H1 (cell line): ENCODE measurements at regions not wholly inside any gene's neighbourhood (a gene's known extent, or its start where the extent isn't known, plus 50 kb on each side); places are given as distances from the start of the nearest gene placed in this dataset.

ENCODE experiments used
- CTCF ChIA-PET: fragments of 300-600 bp; sonication (Branson Sonifier 250); formaldehyde crosslinking; loops from one replicate; lab custom pipeline; 2021; ENCODE audit not compliant: partially characterized antibody; lab: Charles Lee
- POLR2A ChIA-PET: fragments of 300-600 bp; sonication (Branson Sonifier 250); formaldehyde crosslinking; loops from one replicate; lab custom pipeline; 2021; ENCODE audit warnings: inconsistent platforms; ENCODE audit not compliant: partially characterized antibody; lab: Charles Lee
- DNase-seq, 2 experiments: peaks; one replicate each; pipeline versions ENCODE4 v3.0.0 to v3.0.0-alpha.2; 2010 to 2022; ENCODE audit warnings: low spot score in 2 of 2, low read depth in 1 of 2, mixed read lengths in 1 of 2
- FAIRE-seq: peaks from 2 replicates; lab custom pipeline; 2011; peaks lifted over from hg19 to GRCh38; lab: Jason Lieb, UNC
- H2AFZ ChIP-seq: 2 replicates; pipeline ENCODE4 v1.8.1; 2012; ENCODE audit warnings: low read length, inconsistent platforms
- H2AK5ac ChIP-seq: 2 replicates; pipeline ENCODE4 v1.6.1; 2013; ENCODE audit warnings: low read depth, low read length
- H2BK120ac ChIP-seq: replicated peaks from 2 replicates; pipeline ENCODE3; 2013; ENCODE audit warnings: low read depth, low read length, inconsistent platforms
- H2BK12ac ChIP-seq: 2 replicates; pipeline ENCODE4 v1.6.1; 2013; ENCODE audit warnings: low read depth, low read length
- H2BK15ac ChIP-seq: 2 replicates; pipeline ENCODE4 v1.6.1; 2013; ENCODE audit warnings: low read length
- H2BK20ac ChIP-seq: 2 replicates; pipeline ENCODE4 v1.6.1; 2013; ENCODE audit warnings: low read length
- H2BK5ac ChIP-seq: 2 replicates; pipeline ENCODE4 v1.6.1; 2013; ENCODE audit warnings: low read depth, low read length
- H3K14ac ChIP-seq: 2 replicates; pipeline ENCODE4 v1.6.1; 2013; ENCODE audit warnings: inconsistent platforms; ENCODE audit not compliant: insufficient read length
- H3K18ac ChIP-seq: 2 replicates; pipeline ENCODE4 v1.6.1; 2013; ENCODE audit warnings: low read length; ENCODE audit errors: extremely low read depth
- H3K23ac ChIP-seq: 2 replicates; pipeline ENCODE4 v1.6.1; 2013; ENCODE audit warnings: inconsistent platforms; ENCODE audit not compliant: insufficient read length
- H3K23me2 ChIP-seq: 2 replicates; pipeline ENCODE4 v1.6.1; 2013; ENCODE audit warnings: low read depth, low read length
- H3K27ac ChIP-seq: 2 replicates; pipeline ENCODE4 v1.6.1; 2011; ENCODE audit warnings: low read depth, low read length, inconsistent platforms
- H3K27me3 ChIP-seq, 4 experiments: replicated peaks in 1 of 4; 1 replicate in 1 of 4; 2 replicates in 3 of 4; pipeline versions ENCODE4 v1.6.1 to v1.8.1; 2011 to 2013; ENCODE audit warnings: low read length in 3 of 4, mild to moderate bottlenecking in 3 of 4, inconsistent platforms in 2 of 4, mixed read lengths in 2 of 4, moderate library complexity in 1 of 4; ENCODE audit not compliant: control insufficient read depth in 3 of 4, insufficient read depth in 3 of 4; ENCODE audit errors: extremely low read depth in 1 of 4
- H3K36me3 ChIP-seq, 4 experiments: 2 replicates each; pipeline versions ENCODE4 v1.6.1 to v1.8.1; 2011 to 2013; ENCODE audit warnings: mild to moderate bottlenecking in 4 of 4, low read length in 3 of 4, moderate library complexity in 2 of 4, control low read depth in 1 of 4, inconsistent platforms in 1 of 4; ENCODE audit not compliant: insufficient read depth in 4 of 4, control insufficient read depth in 2 of 4
- H3K4ac ChIP-seq: replicated peaks from 2 replicates; pipeline ENCODE3; 2013; ENCODE audit warnings: low read length, low read depth, mixed read lengths, inconsistent platforms; ENCODE audit not compliant: insufficient read length
- H3K4me1 ChIP-seq, 4 experiments: replicated peaks in 1 of 4; 1 replicate in 1 of 4; 2 replicates in 3 of 4; pipeline versions ENCODE4 v1.6.1 to v1.8.1; 2011 to 2013; ENCODE audit warnings: low read length in 3 of 4, inconsistent platforms in 2 of 4, mixed read lengths in 1 of 4; ENCODE audit not compliant: insufficient read depth in 4 of 4, control insufficient read depth in 3 of 4
- H3K4me2 ChIP-seq, 2 experiments: 2 replicates each; pipeline versions ENCODE4 v1.6.1 to v1.8.1; 2011 to 2013; ENCODE audit warnings: low read depth in 2 of 2, low read length in 2 of 2, control low read depth in 1 of 2, inconsistent platforms in 1 of 2, mild to moderate bottlenecking in 1 of 2; ENCODE audit not compliant: insufficient read depth in 1 of 2
- H3K4me3 ChIP-seq, 4 experiments: fragments of 200-600, 300-600 bp in 1 of 4; sonication (generic), shearing (Covaris generic), sonication (Bioruptor Twin) in 1 of 4; 2 replicates each; pipeline versions ENCODE4 v1.5.1 to v1.8.1; 2011 to 2016; ENCODE audit warnings: low read length in 4 of 4, low read depth in 3 of 4, control low read depth in 2 of 4, inconsistent platforms in 2 of 4, mild to moderate bottlenecking in 2 of 4, mixed read lengths in 1 of 4, moderate library complexity in 1 of 4; ENCODE audit not compliant: insufficient read depth in 2 of 4; ENCODE audit errors: extremely low read depth in 1 of 4
- H3K56ac ChIP-seq: replicated peaks from 2 replicates; pipeline ENCODE3; 2013; ENCODE audit warnings: low read depth, mild to moderate bottlenecking, mixed read lengths, low read length, inconsistent platforms; ENCODE audit not compliant: insufficient read length
- H3K79me1 ChIP-seq: 2 replicates; pipeline ENCODE4 v1.6.1; 2013; ENCODE audit warnings: low read depth, low read length, control low read depth
- H3K79me2 ChIP-seq, 2 experiments: 2 replicates each; pipeline versions ENCODE4 v1.6.1 to v1.8.1; 2012 to 2013; ENCODE audit warnings: low read length in 2 of 2, mild to moderate bottlenecking in 2 of 2, inconsistent platforms in 1 of 2; ENCODE audit not compliant: insufficient read depth in 2 of 2, control insufficient read depth in 1 of 2
- H3K9ac ChIP-seq, 4 experiments: replicated peaks in 1 of 4; 1 replicate in 1 of 4; 2 replicates in 3 of 4; pipeline versions ENCODE4 v1.6.1 to v1.8.1; 2011 to 2013; ENCODE audit warnings: low read depth in 3 of 4, low read length in 3 of 4, control low read depth in 2 of 4, mild to moderate bottlenecking in 2 of 4, moderate library complexity in 2 of 4, inconsistent platforms in 1 of 4; ENCODE audit errors: extremely low read depth in 1 of 4
- H3K9me3 ChIP-seq, 2 experiments: 2 replicates each; pipeline versions ENCODE4 v1.6.1 to v1.8.1; 2012 to 2013; ENCODE audit warnings: mild to moderate bottlenecking in 2 of 2, moderate library complexity in 2 of 2, control low read depth in 1 of 2, inconsistent platforms in 1 of 2, low read depth in 1 of 2, low read length in 1 of 2, mixed read lengths in 1 of 2; ENCODE audit not compliant: insufficient read depth in 2 of 2
- H4K20me1 ChIP-seq, 2 experiments: replicated peaks in 1 of 2; 2 replicates each; pipeline versions ENCODE3 to v1.8.1; 2011 to 2013; ENCODE audit warnings: inconsistent platforms in 2 of 2, low read length in 2 of 2, mild to moderate bottlenecking in 1 of 2; ENCODE audit not compliant: insufficient read depth in 2 of 2, control insufficient read depth in 1 of 2
- H4K5ac ChIP-seq: 2 replicates; pipeline ENCODE4 v1.6.1; 2013; ENCODE audit warnings: low read length, low read depth, mixed read lengths, inconsistent platforms; ENCODE audit not compliant: insufficient read length
- H4K8ac ChIP-seq: 2 replicates; pipeline ENCODE4 v1.8.0; 2013; ENCODE audit warnings: mild to moderate bottlenecking, moderate library complexity, low read length, inconsistent platforms; ENCODE audit not compliant: insufficient read depth; ENCODE audit errors: extremely low read depth
- H4K91ac ChIP-seq: replicated peaks from 2 replicates; pipeline ENCODE3; 2013; ENCODE audit warnings: low read length, mixed read lengths, inconsistent platforms; ENCODE audit not compliant: insufficient read length
- ATF3 ChIP-seq: IDR thresholded peaks from 2 replicates; pipeline ENCODE4 v1.6.1; 2011; ENCODE audit warnings: low read depth, mild to moderate bottlenecking, low read length; ENCODE audit not compliant: insufficient read depth
- JUND ChIP-seq: IDR thresholded peaks from 2 replicates; pipeline ENCODE4 v1.6.1; 2011; ENCODE audit warnings: mild to moderate bottlenecking, improper control_type of control experiment, low read length
- WGBS, 2 experiments: shearing (Covaris generic) in 1 of 2; methylation state at CpG; one replicate each; pipeline versions ENCODE4 v1.1.6 to v1.1.7; 2013 to 2015; ENCODE audit warnings: low lambda C conversion rate in 2 of 2, mixed read lengths in 2 of 2, inconsistent platforms in 1 of 2, low coverage in 1 of 2, missing lambda C conversion rate in 1 of 2; ENCODE audit not compliant: insufficient replicate concordance in 2 of 2, insufficient coverage in 1 of 2, insufficient read length in 1 of 2; ENCODE audit errors: extremely low coverage in 1 of 2, missing lambda C conversion rate in 1 of 2; 5-methylcytosine and 5-hydroxymethylcytosine counted together

GRCh38 chr15:98321896-98322295, 326.4 kb upstream of the IGF1R start:
- H3K4me2 ChIP-seq, result no peak overlapping the region
- no peak overlapping the region for H2BK20ac ChIP-seq
- H2AK5ac ChIP-seq, result no peak overlapping the region
- no peak overlapping the region for H4K91ac ChIP-seq
- no peak overlapping the region for H3K14ac ChIP-seq
- H3K4ac ChIP-seq, result no peak overlapping the region
- no peaks in the 10 kb centered on the region for H4K20me1 ChIP-seq
- H3K27ac ChIP-seq, result no peak overlapping the region
- no peak overlapping the region for H3K4me3 ChIP-seq
- H2BK5ac ChIP-seq, result no peak overlapping the region
- DNase-seq (no peak), FAIRE-seq (no peak)
- H2AFZ ChIP-seq, result no peak overlapping the region
- H3K79me1 ChIP-seq, result no peaks in the 10 kb centered on the region
- no peaks in the 10 kb centered on the region for H3K23me2 ChIP-seq
- H3K9ac ChIP-seq, result no peak overlapping the region
- no peaks in the 10 kb centered on the region for H3K4me1 ChIP-seq
- no peak overlapping the region for H3K18ac ChIP-seq
- no peak overlapping the region; the same call in 1 of the 2 replicates for H4K8ac ChIP-seq
- H3K9me3 ChIP-seq, result peaks cover 18 to 21% of the 10 kb centered on the region in 2 experiments; a peak in 3 of 4 replicates
- 86% methylated on average over 5 of the region's 5 CpGs; no CpG with 5 or more reads in 1 of the 2 experiments for WGBS, 2 experiments
- no peak overlapping the region for H2BK15ac ChIP-seq
- H4K5ac ChIP-seq, result no peak overlapping the region
- H3K79me2 ChIP-seq, result no peaks in the 10 kb centered on the region
- H3K27me3 ChIP-seq, result no peaks in the 10 kb centered on the region
- no peak overlapping the region for H3K56ac ChIP-seq
- ChIA-PET POLR2A (no interaction called here), CTCF (interaction anchor here (0.6 to 4.3 kb wide), 6 partner anchors 10 to 104 kb away, joined by 3 to 35 read pairs (median 4); no protein-coding TSS in a partner anchor)
- no peak overlapping the region for H3K23ac ChIP-seq
- H2BK12ac ChIP-seq, result no peak overlapping the region
- H3K36me3 ChIP-seq, result peaks cover 0 to 5% (median 0%) of the 10 kb centered on the region in 4 experiments; a peak in 1 of 8 replicates
- H2BK120ac ChIP-seq, result no peak overlapping the region
- TF ChIP-seq ATF3, result no peak
- no peak for TF ChIP-seq JUND
